ENCODE measurements at regions not wholly inside any gene's neighbourhood (a gene's known extent, or its start where the extent isn't known, plus 50 kb on each side); places are given as distances from the start of the nearest gene placed in this dataset.

DNA sequence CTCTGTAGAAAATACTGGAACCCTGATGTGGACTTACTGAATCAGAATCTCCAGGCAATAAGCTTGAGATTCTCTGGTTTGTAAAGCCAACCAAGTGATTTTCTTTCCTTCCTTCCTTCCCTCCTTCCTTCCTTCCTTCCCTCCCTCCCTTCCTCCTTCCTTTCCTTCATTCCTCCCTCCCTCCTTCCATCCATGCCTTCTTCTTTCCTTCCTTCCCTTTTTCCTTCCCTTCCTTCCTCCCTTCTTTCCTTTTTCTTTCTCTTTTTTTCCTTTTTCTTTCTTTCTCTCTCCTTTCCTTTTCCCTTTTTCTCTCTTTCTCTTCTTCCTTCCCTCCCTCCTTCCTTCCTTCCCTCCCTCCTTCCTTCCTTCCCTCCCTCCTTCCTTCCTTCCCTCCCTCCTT, 450.8 kb downstream of the GRXCR1 start:
- intact Hi-C loops (cut with micrococcal nuclease; ENCODE audit: unreplicated experiment) = no loop called here
- Histone ChIP-seq H3K36me3 (ENCODE audit: insufficient read depth, low read length, poor library complexity, severe bottlenecking) (no peaks in the 10 kb centered on the region), H3K9me3 (ENCODE audit: low read depth, low read length, poor library complexity, severe bottlenecking) (peaks cover 45% of the 10 kb centered on the region), H3K4me1 (ENCODE audit: insufficient read depth, low read length, poor library complexity, severe bottlenecking) (no peaks in the 10 kb centered on the region), H3K27me3 (replicated peaks; ENCODE audit: insufficient read depth, low read depth, low read length, poor library complexity) (no peaks in the 10 kb centered on the region), H3K4me3 (ENCODE audit: low read depth, low read length, poor library complexity, severe bottlenecking) (no peak overlapping the region), H3K27ac (ENCODE audit: low read depth, low read length, poor library complexity, severe bottlenecking) (no peak overlapping the region)
- ChIA-PET CTCF (no interaction called here), POLR2A (ENCODE audit: low non-redundant PET) (no interaction called here)
- TF ChIP-seq, protein P1, sequence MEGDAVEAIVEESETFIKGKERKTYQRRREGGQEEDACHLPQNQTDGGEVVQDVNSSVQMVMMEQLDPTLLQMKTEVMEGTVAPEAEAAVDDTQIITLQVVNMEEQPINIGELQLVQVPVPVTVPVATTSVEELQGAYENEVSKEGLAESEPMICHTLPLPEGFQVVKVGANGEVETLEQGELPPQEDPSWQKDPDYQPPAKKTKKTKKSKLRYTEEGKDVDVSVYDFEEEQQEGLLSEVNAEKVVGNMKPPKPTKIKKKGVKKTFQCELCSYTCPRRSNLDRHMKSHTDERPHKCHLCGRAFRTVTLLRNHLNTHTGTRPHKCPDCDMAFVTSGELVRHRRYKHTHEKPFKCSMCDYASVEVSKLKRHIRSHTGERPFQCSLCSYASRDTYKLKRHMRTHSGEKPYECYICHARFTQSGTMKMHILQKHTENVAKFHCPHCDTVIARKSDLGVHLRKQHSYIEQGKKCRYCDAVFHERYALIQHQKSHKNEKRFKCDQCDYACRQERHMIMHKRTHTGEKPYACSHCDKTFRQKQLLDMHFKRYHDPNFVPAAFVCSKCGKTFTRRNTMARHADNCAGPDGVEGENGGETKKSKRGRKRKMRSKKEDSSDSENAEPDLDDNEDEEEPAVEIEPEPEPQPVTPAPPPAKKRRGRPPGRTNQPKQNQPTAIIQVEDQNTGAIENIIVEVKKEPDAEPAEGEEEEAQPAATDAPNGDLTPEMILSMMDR (conservative IDR thresholded peaks at IDR 0.05; ENCODE audit: low read depth, low read length) = no peak
- TF ChIP-seq EZH2 (IDR thresholded peaks at IDR 0.05; ENCODE audit: borderline replicate concordance, low read depth, low read length, poor library complexity, severe bottlenecking) = no peak
- no peak for DNase-seq (ENCODE audit: low spot score)
- no TSS peak for BruUV-seq (replicated peaks)

DNA sequence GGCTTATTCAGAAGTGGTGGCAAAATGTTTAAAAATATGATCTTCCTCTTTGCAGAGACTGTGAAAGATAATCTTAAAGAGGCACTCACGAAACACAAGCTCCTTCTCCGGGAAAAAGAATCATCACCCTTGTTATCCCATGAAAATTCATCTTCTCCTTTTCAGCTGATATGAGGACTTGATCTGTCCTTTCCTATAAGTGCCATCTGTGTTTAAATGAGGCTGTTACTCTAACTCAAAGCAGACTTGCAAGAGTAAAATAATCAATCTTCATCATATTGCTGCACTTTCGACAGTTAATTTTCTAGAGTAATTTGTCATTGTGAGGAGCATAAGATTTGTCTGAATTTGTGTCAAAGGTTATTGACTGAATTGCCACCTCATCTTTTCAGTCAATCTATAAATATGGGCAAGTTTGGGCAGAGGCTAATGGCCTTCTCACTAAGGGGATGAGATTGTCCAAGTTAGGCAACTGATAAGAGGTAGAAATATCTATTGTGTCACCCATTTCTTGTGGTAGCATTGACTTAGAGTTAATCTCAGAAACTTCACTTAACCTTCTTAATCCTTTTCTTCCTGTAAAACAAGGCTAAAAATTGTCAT, 452.9 kb downstream of the GRXCR1 start:
- no peak overlapping the region for H3K27ac ChIP-seq (ENCODE audit: low read depth, low read length, poor library complexity, severe bottlenecking)
- POLR2A ChIA-PET (ENCODE audit: low non-redundant PET) = no interaction called here
- no peaks in the 10 kb centered on the region for H3K4me1 ChIP-seq (ENCODE audit: insufficient read depth, low read length, poor library complexity, severe bottlenecking)
- intact Hi-C loops (cut with micrococcal nuclease; ENCODE audit: unreplicated experiment) = no loop called here
- H3K36me3 ChIP-seq (ENCODE audit: insufficient read depth, low read length, poor library complexity, severe bottlenecking) = no peaks in the 10 kb centered on the region
- no peaks in the 10 kb centered on the region for H3K27me3 ChIP-seq (replicated peaks; ENCODE audit: insufficient read depth, low read depth, low read length, poor library complexity)
- no TSS peak for BruUV-seq (replicated peaks)
- H3K4me3 ChIP-seq (ENCODE audit: low read depth, low read length, poor library complexity, severe bottlenecking) = no peak overlapping the region
- H3K9me3 ChIP-seq (ENCODE audit: low read depth, low read length, poor library complexity, severe bottlenecking) = peaks cover 35% of the 10 kb centered on the region
- DNase-seq (ENCODE audit: low spot score) = no peak
- no peak for TF ChIP-seq EZH2 (IDR thresholded peaks at IDR 0.05; ENCODE audit: borderline replicate concordance, low read depth, low read length, poor library complexity, severe bottlenecking)
- TF ChIP-seq, protein P1 (conservative IDR thresholded peaks at IDR 0.05; ENCODE audit: low read depth, low read length) = no peak
- CTCF ChIA-PET = no interaction called here

- TF ChIP-seq, protein P1 (conservative IDR thresholded peaks at IDR 0.05; ENCODE audit: low read depth, low read length) = no peak
- no peak for TF ChIP-seq EZH2 (IDR thresholded peaks at IDR 0.05; ENCODE audit: borderline replicate concordance, low read depth, low read length, poor library complexity, severe bottlenecking)
- Histone ChIP-seq H3K27ac (ENCODE audit: low read depth, low read length, poor library complexity, severe bottlenecking) (no peak overlapping the region), H3K4me1 (ENCODE audit: insufficient read depth, low read length, poor library complexity, severe bottlenecking) (no peaks in the 10 kb centered on the region), H3K36me3 (ENCODE audit: insufficient read depth, low read length, poor library complexity, severe bottlenecking) (no peaks in the 10 kb centered on the region), H3K4me3 (ENCODE audit: low read depth, low read length, poor library complexity, severe bottlenecking) (no peak overlapping the region), H3K27me3 (replicated peaks; ENCODE audit: insufficient read depth, low read depth, low read length, poor library complexity) (no peaks in the 10 kb centered on the region), H3K9me3 (ENCODE audit: low read depth, low read length, poor library complexity, severe bottlenecking) (peaks cover 27% of the 10 kb centered on the region)
- intact Hi-C loops (cut with micrococcal nuclease; ENCODE audit: unreplicated experiment) = no loop called here
- ChIA-PET CTCF (no interaction called here), POLR2A (ENCODE audit: low non-redundant PET) (no interaction called here)
- no peak for DNase-seq (ENCODE audit: low spot score)
- no TSS peak for BruUV-seq (replicated peaks)
Measured at GRCh38 chr4:43348591-43348990, 456.1 kb downstream of the GRXCR1 start.
